ENCODE measurements at regions not wholly inside any gene's neighbourhood (a gene's known extent, or its start where the extent isn't known, plus 50 kb on each side); places are given as distances from the start of the nearest gene placed in this dataset.

- TF ChIP-seq CHD7 (IDR thresholded peaks at IDR 0.05; ENCODE audit: insufficient replicate concordance, low read length) = no peak
- no peak for TF ChIP-seq FOSL1 (IDR thresholded peaks at IDR 0.05; ENCODE audit: insufficient read depth, low read depth, low read length)
- no peak for TF ChIP-seq RBBP5 (IDR thresholded peaks at IDR 0.05; ENCODE audit: borderline replicate concordance, low read depth, low read length)
- no peak for TF ChIP-seq SIN3A (conservative IDR thresholded peaks at IDR 0.05 in 1 of 2, IDR thresholded peaks at IDR 0.05 in 1 of 2; ENCODE audit: low read depth in 1 of 2, low read length in 2 of 2)
- TF ChIP-seq RNF2 (IDR thresholded peaks at IDR 0.05; ENCODE audit: borderline replicate concordance, low read depth, low read length, missing control alignments, poor library complexity, severe bottlenecking) = no peak
Measured at GRCh38 chr12:111081600-111081999, 161.2 kb upstream of the MYL2 start (continued).
